ENCODE measurements at regions not wholly inside any gene's neighbourhood (a gene's known extent, or its start where the extent isn't known, plus 50 kb on each side); places are given as distances from the start of the nearest gene placed in this dataset.

GRCh38 chr4:154082760-154083535, 294.1 kb upstream of the SFRP2 start:
- peak; percentile 60 for TF ChIP-seq CTCF (IDR thresholded peaks at IDR 0.05; ENCODE audit: borderline replicate concordance, extremely low read depth, low read length, poor library complexity, severe bottlenecking)
- TF ChIP-seq EZH2 (IDR thresholded peaks at IDR 0.05; ENCODE audit: borderline replicate concordance, low read depth, low read length, severe bottlenecking), result no peak

All from DND-41 (cell line).